Ishikawa (cell line): ENCODE measurements at regions not wholly inside any gene's neighbourhood (a gene's known extent, or its start where the extent isn't known, plus 50 kb on each side); places are given as distances from the start of the nearest gene placed in this dataset.

Source experiments
- CEBPB ChIP-seq: IDR thresholded peaks from 2 replicates; pipeline ENCODE4 v1.6.1; 2012
- CREB1 ChIP-seq: IDR thresholded peaks from 2 replicates; pipeline ENCODE4 v1.6.1; 2012; ENCODE audit warnings: low read depth

DNA sequence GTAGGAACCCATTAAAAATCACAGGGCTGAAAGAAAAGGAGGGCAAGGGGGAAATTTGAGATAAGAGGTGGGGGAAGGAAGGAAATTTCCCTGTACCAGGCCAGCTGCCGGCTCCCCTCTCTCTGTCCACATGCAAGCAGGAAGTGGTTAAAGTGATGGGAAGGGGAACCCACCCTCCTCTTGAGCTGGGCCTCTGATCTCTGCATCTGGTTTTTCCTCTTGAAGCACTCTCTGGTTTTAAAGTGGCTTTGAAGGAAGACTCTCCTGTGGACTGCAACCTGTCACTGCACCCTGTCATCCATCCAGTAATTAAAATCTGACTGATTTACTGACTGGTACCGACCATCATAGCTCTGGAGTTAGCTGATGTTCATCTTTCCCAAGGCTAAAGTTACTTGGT, 239.6 kb downstream of the TSHZ3 start:
- TF ChIP-seq CREB1 (no peak), CEBPB (no peak)
